ENCODE measurements at regions not wholly inside any gene's neighbourhood (a gene's known extent, or its start where the extent isn't known, plus 50 kb on each side); places are given as distances from the start of the nearest gene placed in this dataset.

- no peak for TF ChIP-seq CTCF (IDR thresholded peaks at IDR 0.05; ENCODE audit: insufficient read depth, low read length)
- TF ChIP-seq POLR2AphosphoS5 (IDR thresholded peaks at IDR 0.05; ENCODE audit: low read depth), result no peak
- TF ChIP-seq, protein P1, sequence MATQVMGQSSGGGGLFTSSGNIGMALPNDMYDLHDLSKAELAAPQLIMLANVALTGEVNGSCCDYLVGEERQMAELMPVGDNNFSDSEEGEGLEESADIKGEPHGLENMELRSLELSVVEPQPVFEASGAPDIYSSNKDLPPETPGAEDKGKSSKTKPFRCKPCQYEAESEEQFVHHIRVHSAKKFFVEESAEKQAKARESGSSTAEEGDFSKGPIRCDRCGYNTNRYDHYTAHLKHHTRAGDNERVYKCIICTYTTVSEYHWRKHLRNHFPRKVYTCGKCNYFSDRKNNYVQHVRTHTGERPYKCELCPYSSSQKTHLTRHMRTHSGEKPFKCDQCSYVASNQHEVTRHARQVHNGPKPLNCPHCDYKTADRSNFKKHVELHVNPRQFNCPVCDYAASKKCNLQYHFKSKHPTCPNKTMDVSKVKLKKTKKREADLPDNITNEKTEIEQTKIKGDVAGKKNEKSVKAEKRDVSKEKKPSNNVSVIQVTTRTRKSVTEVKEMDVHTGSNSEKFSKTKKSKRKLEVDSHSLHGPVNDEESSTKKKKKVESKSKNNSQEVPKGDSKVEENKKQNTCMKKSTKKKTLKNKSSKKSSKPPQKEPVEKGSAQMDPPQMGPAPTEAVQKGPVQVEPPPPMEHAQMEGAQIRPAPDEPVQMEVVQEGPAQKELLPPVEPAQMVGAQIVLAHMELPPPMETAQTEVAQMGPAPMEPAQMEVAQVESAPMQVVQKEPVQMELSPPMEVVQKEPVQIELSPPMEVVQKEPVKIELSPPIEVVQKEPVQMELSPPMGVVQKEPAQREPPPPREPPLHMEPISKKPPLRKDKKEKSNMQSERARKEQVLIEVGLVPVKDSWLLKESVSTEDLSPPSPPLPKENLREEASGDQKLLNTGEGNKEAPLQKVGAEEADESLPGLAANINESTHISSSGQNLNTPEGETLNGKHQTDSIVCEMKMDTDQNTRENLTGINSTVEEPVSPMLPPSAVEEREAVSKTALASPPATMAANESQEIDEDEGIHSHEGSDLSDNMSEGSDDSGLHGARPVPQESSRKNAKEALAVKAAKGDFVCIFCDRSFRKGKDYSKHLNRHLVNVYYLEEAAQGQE (IDR thresholded peaks at IDR 0.05; ENCODE audit: insufficient replicate concordance, low read depth), result no peak
Measured at GRCh38 chr4:181687116-181687515, 556.1 kb upstream of the TENM3 start.

Data from HL-60 (cell line).